Upper lobe of left lung (tissue), 6 donors: ENCODE measurements at regions not wholly inside any gene's neighbourhood (a gene's known extent, or its start where the extent isn't known, plus 50 kb on each side); places are given as distances from the start of the nearest gene placed in this dataset.
A peak's percentile ranks its signal among the peaks of the same experiment; 100 is the strongest.

Source experiments
- ATAC-seq, 2 donors: fragments of 200-7000 bp; cut with Tn5 transposase; one replicate each; pipeline ENCODE4 v1.9.1; 2022; ENCODE audit warnings: mild to moderate bottlenecking in 2 of 2, moderate library complexity in 2 of 2; ENCODE audit not compliant: low FRiP score in 2 of 2
- DNase-seq, 2 donors: peaks; one replicate each; pipeline ENCODE4 v3.0.0-alpha.2; 2019 to 2020
- H3K27ac ChIP-seq, 4 donors: fragments of 200-600 bp; sonication (generic); one replicate each; pipeline ENCODE4 v1.5.1; 2016 to 2019
- H3K27me3 ChIP-seq, 4 donors: fragments of 200-600 bp; sonication (generic); one replicate each; pipeline ENCODE4 v1.5.1; 2017 to 2019
- H3K36me3 ChIP-seq, 4 donors: fragments of 200-600 bp; sonication (generic); one replicate each; pipeline ENCODE4 v1.5.1; 2016 to 2019
- H3K4me1 ChIP-seq, 4 donors: fragments of 200-600 bp; sonication (generic); one replicate each; pipeline ENCODE4 v1.5.1; 2018 to 2019
- H3K4me3 ChIP-seq, 4 donors: fragments of 200-600 bp; sonication (generic); one replicate each; pipeline ENCODE4 v1.5.1; 2017 to 2019; ENCODE audit warnings: mild to moderate bottlenecking in 2 of 4, moderate library complexity in 1 of 4
- H3K9me3 ChIP-seq, 4 donors: fragments of 200-600 bp; sonication (generic); one replicate each; pipeline ENCODE4 v1.5.1; 2018 to 2019
- CTCF ChIP-seq, 6 experiments: fragments of 450-650 bp in 4 of 6; fragments of 200-600 bp in 2 of 6; sonication (generic) in 2 of 6; IDR thresholded peaks; one replicate each; pipeline ENCODE4 v1.5.1; 2016 to 2019; ENCODE audit warnings: antibody characterized with exemption in 6 of 6
- EP300 ChIP-seq, 4 donors: sonication (generic); formaldehyde crosslinking; IDR thresholded peaks; one replicate each; pipeline ENCODE4 v1.5.1; 2017; ENCODE audit warnings: antibody characterized with exemption in 4 of 4, control low read depth in 2 of 4
- POLR2A ChIP-seq, 4 donors: fragments of 450-650 bp; IDR thresholded peaks; one replicate each; pipeline ENCODE4 v1.5.1; 2016 to 2017; ENCODE audit warnings: antibody characterized with exemption in 4 of 4, mild to moderate bottlenecking in 2 of 4
- POLR2AphosphoS5 ChIP-seq, 2 donors: sonication (generic); formaldehyde crosslinking; IDR thresholded peaks; one replicate each; pipeline ENCODE4 v1.5.1; 2017; ENCODE audit warnings: antibody characterized with exemption in 2 of 2
- WGBS, 2 donors: methylation state at CpG; one replicate each; pipeline ENCODE4 v1.1.5; 2017 to 2018; 5-methylcytosine and 5-hydroxymethylcytosine counted together
- donor health status: DM: no; HTN: no; CAD: no; lungs with moderate emphysema.
- donor health status: DM: no; HTN: yes; CAD: no; lungs with severe emphysema.

GRCh38 chr2:129762386-129763189 lies 216.9 kb upstream of the RAB6C start:
- Histone ChIP-seq H3K36me3 (no peaks in the 10 kb centered on the region), H3K27me3 (no peaks in the 10 kb centered on the region), H3K9me3 (no peaks in the 10 kb centered on the region), H3K27ac (no peak overlapping the region), H3K4me3 (no peak overlapping the region), H3K4me1 (peaks cover 0 to 5% (median 0%) of the 10 kb centered on the region in 4 donors)
- TF ChIP-seq CTCF (IDR thresholded peaks at IDR 0.05) = no peak
- no peak for TF ChIP-seq EP300 (IDR thresholded peaks at IDR 0.05)
- TF ChIP-seq POLR2AphosphoS5 (IDR thresholded peaks at IDR 0.05) = no peak
- TF ChIP-seq POLR2A (IDR thresholded peaks at IDR 0.05) = no peak
- ATAC-seq = no peak
- 76 to 89% methylated on average over 5 to 8 of the region's 8 CpGs for WGBS, 2 donors
- DNase-seq = no peak

GRCh38 chr2:129763190-129763846 lies 216.1 kb upstream of the RAB6C start:
- Histone ChIP-seq H3K27ac (no peak overlapping the region), H3K9me3 (no peaks in the 10 kb centered on the region), H3K27me3 (no peaks in the 10 kb centered on the region), H3K4me1 (peaks cover 0 to 5% (median 0%) of the 10 kb centered on the region in 4 donors), H3K4me3 (no peak overlapping the region), H3K36me3 (no peaks in the 10 kb centered on the region)
- ATAC-seq (no peak), DNase-seq (peak in 1 of 2 donors; percentile 44)
- no peak for TF ChIP-seq POLR2A (IDR thresholded peaks at IDR 0.05)
- no peak for TF ChIP-seq CTCF (IDR thresholded peaks at IDR 0.05)
- TF ChIP-seq POLR2AphosphoS5 (IDR thresholded peaks at IDR 0.05) = no peak
- WGBS, 2 donors = 89 to 90% methylated on average over 3 to 8 of the region's 10 CpGs

- DNase-seq = no peak
- H3K9me3 ChIP-seq = no peaks in the 10 kb centered on the region
- TF ChIP-seq EP300 (IDR thresholded peaks at IDR 0.05) = no peak
- no peak for TF ChIP-seq POLR2AphosphoS5 (IDR thresholded peaks at IDR 0.05)
- TF ChIP-seq CTCF (IDR thresholded peaks at IDR 0.05) = no peak
- no peak for TF ChIP-seq POLR2A (IDR thresholded peaks at IDR 0.05)
- 67 to 81% methylated on average over 5 of the region's 5 CpGs for WGBS, 2 donors
- no peaks in the 10 kb centered on the region for H3K27me3 ChIP-seq
- H3K4me1 ChIP-seq = no peaks in the 10 kb centered on the region
- H3K4me3 ChIP-seq = no peak overlapping the region
- no peak overlapping the region for H3K27ac ChIP-seq
- no peaks in the 10 kb centered on the region for H3K36me3 ChIP-seq
- no peak for ATAC-seq
Measured at GRCh38 chr2:129763966-129764365, 215.5 kb upstream of the RAB6C start.

- TF ChIP-seq EP300 (IDR thresholded peaks at IDR 0.05) = no peak
- no peak for TF ChIP-seq CTCF (IDR thresholded peaks at IDR 0.05)
- no peak for TF ChIP-seq POLR2AphosphoS5 (IDR thresholded peaks at IDR 0.05)
- TF ChIP-seq POLR2A (IDR thresholded peaks at IDR 0.05) = no peak
- Histone ChIP-seq H3K9me3 (no peaks in the 10 kb centered on the region), H3K36me3 (no peaks in the 10 kb centered on the region), H3K4me3 (no peak overlapping the region), H3K4me1 (no peaks in the 10 kb centered on the region), H3K27ac (no peak overlapping the region), H3K27me3 (no peaks in the 10 kb centered on the region)
- ATAC-seq (no peak), DNase-seq (peak in 1 of 2 donors; percentile 25)
- 91 to 93% methylated on average over 6 to 15 of the region's 16 CpGs for WGBS, 2 donors
Measured at GRCh38 chr2:129764376-129765325, 214.8 kb upstream of the RAB6C start.
